ENCODE measurements at regions not wholly inside any gene's neighbourhood (a gene's known extent, or its start where the extent isn't known, plus 50 kb on each side); places are given as distances from the start of the nearest gene placed in this dataset.

GRCh38 chr2:144587306-144587705 is 67.4 kb upstream of the ZEB2 start:
- intact Hi-C loops (cut with micrococcal nuclease; ENCODE audit: unreplicated experiment), result no loop called here
- in situ Hi-C loops (cut with HindIII; ENCODE audit: low pct_unique_long_range_greater_than_20kb, low sequenced_read_pairs), result no loop called here
- ChIA-PET CTCF (no interaction called here), POLR2A (no interaction called here)
- no peak overlapping the region for H3K4me3 ChIP-seq (ENCODE audit: low read depth in 2 of 2, low read length in 2 of 2)
- H3K4me1 ChIP-seq (ENCODE audit: control insufficient read depth, insufficient read depth, low read length), result no peaks in the 10 kb centered on the region
- no peaks in the 10 kb centered on the region for H3K9me3 ChIP-seq (ENCODE audit: control insufficient read depth, insufficient read depth, low read depth, low read length)
- H3K27me3 ChIP-seq (ENCODE audit: control insufficient read depth, insufficient read depth, low read length), result no peaks in the 10 kb centered on the region
- no peak overlapping the region for H3K27ac ChIP-seq (ENCODE audit: low read length)
- no TSS peak for BruUV-seq (replicated peaks)
- TF ChIP-seq CTCF (IDR thresholded peaks at IDR 0.05) (no peak), POLR2AphosphoS5 (IDR thresholded peaks at IDR 0.05; ENCODE audit: low read depth, low read length) (no peak), SIN3A (IDR thresholded peaks at IDR 0.05; ENCODE audit: borderline replicate concordance, insufficient read depth, low read depth, low read length) (no peak), REST (IDR thresholded peaks at IDR 0.05; ENCODE audit: insufficient read depth in 1 of 2, low read depth in 2 of 2, low read length in 1 of 2) (no peak), TCF7L2 (IDR thresholded peaks at IDR 0.05; ENCODE audit: low read depth, low read length) (no peak)
- no peak for DNase-seq (ENCODE audit: low read depth, low spot score)
- ATAC-seq, result no peak
- no peaks in the 10 kb centered on the region for H3K36me3 ChIP-seq (ENCODE audit: control insufficient read depth, insufficient read depth, low read length)

GRCh38 chr2:144586476-144586875 is 66.6 kb upstream of the ZEB2 start:
- TF ChIP-seq REST (IDR thresholded peaks at IDR 0.05; ENCODE audit: insufficient read depth in 1 of 2, low read depth in 2 of 2, low read length in 1 of 2) (no peak), TCF7L2 (IDR thresholded peaks at IDR 0.05; ENCODE audit: low read depth, low read length) (no peak), CTCF (IDR thresholded peaks at IDR 0.05) (no peak), POLR2AphosphoS5 (IDR thresholded peaks at IDR 0.05; ENCODE audit: low read depth, low read length) (no peak), SIN3A (IDR thresholded peaks at IDR 0.05; ENCODE audit: borderline replicate concordance, insufficient read depth, low read depth, low read length) (no peak)
- no peak for ATAC-seq
- no peaks in the 10 kb centered on the region for H3K27me3 ChIP-seq (ENCODE audit: control insufficient read depth, insufficient read depth, low read length)
- H3K36me3 ChIP-seq (ENCODE audit: control insufficient read depth, insufficient read depth, low read length), result no peaks in the 10 kb centered on the region
- no peak overlapping the region for H3K4me3 ChIP-seq (ENCODE audit: low read depth in 2 of 2, low read length in 2 of 2)
- no peaks in the 10 kb centered on the region for H3K9me3 ChIP-seq (ENCODE audit: control insufficient read depth, insufficient read depth, low read depth, low read length)
- in situ Hi-C loops (cut with HindIII; ENCODE audit: low pct_unique_long_range_greater_than_20kb, low sequenced_read_pairs), result no loop called here
- DNase-seq (ENCODE audit: low read depth, low spot score), result no peak
- ChIA-PET POLR2A (no interaction called here), CTCF (no interaction called here)
- BruUV-seq (replicated peaks), result no TSS peak
- intact Hi-C loops (cut with micrococcal nuclease; ENCODE audit: unreplicated experiment), result no loop called here
- no peak overlapping the region for H3K27ac ChIP-seq (ENCODE audit: low read length)
- no peaks in the 10 kb centered on the region for H3K4me1 ChIP-seq (ENCODE audit: control insufficient read depth, insufficient read depth, low read length)
